ENCODE measurements at regions not wholly inside any gene's neighbourhood (a gene's known extent, or its start where the extent isn't known, plus 50 kb on each side); places are given as distances from the start of the nearest gene placed in this dataset.

DNA sequence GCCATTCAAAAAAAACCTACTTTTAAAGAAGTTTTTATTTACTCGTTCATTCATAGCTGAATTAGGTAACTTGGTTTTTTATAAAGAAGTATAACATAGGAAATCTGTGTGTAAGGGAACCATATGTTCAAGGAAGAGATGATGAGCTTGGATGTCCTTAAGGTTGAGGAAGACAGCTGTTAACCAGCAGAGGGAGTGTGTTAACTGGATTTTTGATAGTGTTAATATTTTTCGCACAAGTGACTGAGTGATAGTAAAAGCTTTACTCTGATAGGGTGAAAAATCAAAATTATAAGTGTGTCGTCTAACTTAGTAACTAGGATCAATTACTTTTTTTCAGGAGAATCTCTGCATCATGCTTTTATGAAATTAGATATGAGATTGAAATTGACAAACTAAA is 134.7 kb downstream of the ARL5B start:
- Histone ChIP-seq H3K4me3 (ENCODE audit: low read length in 3 of 3) (no peak overlapping the region), H3K4me1 (ENCODE audit: control insufficient read depth in 2 of 3, insufficient read depth in 2 of 3, low read depth in 1 of 3, low read length in 3 of 3) (no peaks in the 10 kb centered on the region), H3K27me3 (ENCODE audit: control insufficient read depth, insufficient read depth, low read length) (no peaks in the 10 kb centered on the region), H3K27ac (ENCODE audit: low read depth in 2 of 2, low read length in 2 of 2) (no peak overlapping the region), H3K9me3 (ENCODE audit: control insufficient read depth in 2 of 3, insufficient read depth in 1 of 3, low read length in 3 of 3) (no peaks in the 10 kb centered on the region), H3K9ac (ENCODE audit: low read length in 3 of 3) (no peak overlapping the region), H3K36me3 (ENCODE audit: control insufficient read depth in 2 of 3, insufficient read depth in 3 of 3, low read length in 3 of 3) (no peaks in the 10 kb centered on the region)
- FAIRE-seq (no peak), DNase-seq (peak in 2 of 5 donors; percentile 36 to 54)
- intact Hi-C loops (cut with DNase I): no loop called here
- TF ChIP-seq, protein P1, sequence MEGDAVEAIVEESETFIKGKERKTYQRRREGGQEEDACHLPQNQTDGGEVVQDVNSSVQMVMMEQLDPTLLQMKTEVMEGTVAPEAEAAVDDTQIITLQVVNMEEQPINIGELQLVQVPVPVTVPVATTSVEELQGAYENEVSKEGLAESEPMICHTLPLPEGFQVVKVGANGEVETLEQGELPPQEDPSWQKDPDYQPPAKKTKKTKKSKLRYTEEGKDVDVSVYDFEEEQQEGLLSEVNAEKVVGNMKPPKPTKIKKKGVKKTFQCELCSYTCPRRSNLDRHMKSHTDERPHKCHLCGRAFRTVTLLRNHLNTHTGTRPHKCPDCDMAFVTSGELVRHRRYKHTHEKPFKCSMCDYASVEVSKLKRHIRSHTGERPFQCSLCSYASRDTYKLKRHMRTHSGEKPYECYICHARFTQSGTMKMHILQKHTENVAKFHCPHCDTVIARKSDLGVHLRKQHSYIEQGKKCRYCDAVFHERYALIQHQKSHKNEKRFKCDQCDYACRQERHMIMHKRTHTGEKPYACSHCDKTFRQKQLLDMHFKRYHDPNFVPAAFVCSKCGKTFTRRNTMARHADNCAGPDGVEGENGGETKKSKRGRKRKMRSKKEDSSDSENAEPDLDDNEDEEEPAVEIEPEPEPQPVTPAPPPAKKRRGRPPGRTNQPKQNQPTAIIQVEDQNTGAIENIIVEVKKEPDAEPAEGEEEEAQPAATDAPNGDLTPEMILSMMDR (IDR thresholded peaks at IDR 0.05; ENCODE audit: borderline replicate concordance, extremely low read depth, insufficient read depth): no peak

DNA sequence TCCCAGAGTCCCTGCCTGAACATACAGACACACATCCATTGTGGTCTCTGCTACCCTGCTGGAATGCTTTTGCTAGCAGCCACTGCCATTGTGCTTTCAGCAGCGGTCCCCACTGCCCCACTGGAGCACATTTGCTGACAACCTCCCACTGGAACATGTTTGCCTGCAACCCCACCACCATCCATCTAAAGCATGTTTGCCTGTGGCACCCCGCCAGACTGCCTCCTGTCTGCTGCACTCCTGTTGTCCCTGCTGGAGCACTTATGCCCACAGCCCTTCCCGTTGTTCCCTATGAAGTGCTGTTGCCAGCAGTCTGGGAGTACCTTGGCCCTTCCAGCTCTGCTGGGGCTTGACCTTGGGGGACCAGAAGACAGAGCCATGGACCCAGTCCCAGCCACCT is 136.3 kb downstream of the ARL5B start:
- FAIRE-seq (no peak), DNase-seq (no peak)
- Histone ChIP-seq H3K27me3 (ENCODE audit: control insufficient read depth, insufficient read depth, low read length) (no peaks in the 10 kb centered on the region), H3K4me1 (ENCODE audit: control insufficient read depth in 2 of 3, insufficient read depth in 2 of 3, low read depth in 1 of 3, low read length in 3 of 3) (no peaks in the 10 kb centered on the region), H3K9ac (ENCODE audit: low read length in 3 of 3) (no peak overlapping the region), H3K36me3 (ENCODE audit: control insufficient read depth in 2 of 3, insufficient read depth in 3 of 3, low read length in 3 of 3) (no peaks in the 10 kb centered on the region), H3K9me3 (ENCODE audit: control insufficient read depth in 2 of 3, insufficient read depth in 1 of 3, low read length in 3 of 3) (no peaks in the 10 kb centered on the region), H3K4me3 (ENCODE audit: low read length in 3 of 3) (no peak overlapping the region), H3K27ac (ENCODE audit: low read depth in 2 of 2, low read length in 2 of 2) (no peak overlapping the region)
- TF ChIP-seq, protein P1 (IDR thresholded peaks at IDR 0.05; ENCODE audit: borderline replicate concordance, extremely low read depth, insufficient read depth): no peak
- intact Hi-C loops (cut with DNase I): no loop called here

DNA sequence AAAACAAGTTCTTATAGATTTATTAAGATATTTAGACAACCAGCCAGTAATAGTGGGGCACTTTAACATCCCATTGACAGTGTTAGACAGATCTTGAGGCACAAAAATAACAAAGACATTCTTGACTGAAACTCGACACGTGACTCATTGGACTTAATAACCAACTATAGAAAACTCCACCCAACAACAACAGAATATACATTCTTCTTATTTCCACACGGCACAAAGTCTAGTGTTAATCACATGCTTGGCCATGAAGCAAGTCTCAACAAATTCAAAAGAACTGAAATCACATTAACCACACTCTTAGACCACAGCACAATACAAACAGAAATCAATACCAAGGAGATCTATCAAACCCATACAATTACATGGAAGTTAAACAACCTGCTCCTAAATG is 138.1 kb downstream of the ARL5B start:
- Histone ChIP-seq H3K9me3 (ENCODE audit: control insufficient read depth in 2 of 3, insufficient read depth in 1 of 3, low read length in 3 of 3) (no peaks in the 10 kb centered on the region), H3K27ac (ENCODE audit: low read depth in 2 of 2, low read length in 2 of 2) (no peak overlapping the region), H3K4me1 (ENCODE audit: control insufficient read depth in 2 of 3, insufficient read depth in 2 of 3, low read depth in 1 of 3, low read length in 3 of 3) (no peaks in the 10 kb centered on the region), H3K27me3 (ENCODE audit: control insufficient read depth, insufficient read depth, low read length) (no peaks in the 10 kb centered on the region), H3K9ac (ENCODE audit: low read length in 3 of 3) (no peak overlapping the region), H3K4me3 (ENCODE audit: low read length in 3 of 3) (no peak overlapping the region), H3K36me3 (ENCODE audit: control insufficient read depth in 2 of 3, insufficient read depth in 3 of 3, low read length in 3 of 3) (no peaks in the 10 kb centered on the region)
- DNase-seq: no peak
- intact Hi-C loops (cut with DNase I): no loop called here
- TF ChIP-seq, protein P1 (IDR thresholded peaks at IDR 0.05; ENCODE audit: borderline replicate concordance, extremely low read depth, insufficient read depth): no peak
- FAIRE-seq: no peak

DNA sequence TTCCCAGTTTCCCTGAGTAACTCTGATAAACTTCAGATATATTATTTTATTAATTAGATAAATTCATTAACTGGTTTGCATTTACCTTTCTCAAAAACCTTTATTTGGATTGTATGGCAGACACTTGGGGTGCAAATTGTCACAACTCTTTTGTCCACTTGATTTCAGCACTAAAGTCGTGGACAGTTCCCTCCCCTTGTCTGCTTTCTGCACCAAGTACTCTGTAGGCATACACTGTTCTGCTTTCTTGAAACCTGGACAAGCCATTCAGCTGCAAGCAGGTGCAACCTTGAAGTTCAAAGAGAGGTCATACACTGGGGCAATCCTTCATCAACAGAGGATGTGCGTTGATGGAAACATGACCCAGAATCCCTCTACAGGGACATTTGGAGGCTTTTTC is 162.9 kb downstream of the ARL5B start:
- no peak for FAIRE-seq

More for the DNA sequence above, 162.9 kb downstream of the ARL5B start:
- Histone ChIP-seq H3K9me3 (ENCODE audit: control insufficient read depth in 2 of 3, insufficient read depth in 1 of 3, low read length in 3 of 3) (no peaks in the 10 kb centered on the region), H3K36me3 (ENCODE audit: control insufficient read depth in 2 of 3, insufficient read depth in 3 of 3, low read length in 3 of 3) (no peaks in the 10 kb centered on the region), H3K27me3 (ENCODE audit: control insufficient read depth, insufficient read depth, low read length) (no peaks in the 10 kb centered on the region), H3K4me1 (ENCODE audit: control insufficient read depth in 2 of 3, insufficient read depth in 2 of 3, low read depth in 1 of 3, low read length in 3 of 3) (no peaks in the 10 kb centered on the region), H3K9ac (ENCODE audit: low read length in 3 of 3) (no peak overlapping the region), H3K4me3 (ENCODE audit: low read length in 3 of 3) (no peak overlapping the region), H3K27ac (ENCODE audit: low read depth in 2 of 2, low read length in 2 of 2) (no peak overlapping the region)
- intact Hi-C loops (cut with DNase I): no loop called here
- peak in 4 of 5 donors; percentile 39 to 86 (median 64) for DNase-seq
- TF ChIP-seq, protein P1 (IDR thresholded peaks at IDR 0.05; ENCODE audit: borderline replicate concordance, extremely low read depth, insufficient read depth): no peak

Data from kidney (tissue), 13 donors.